ENCODE measurements at regions not wholly inside any gene's neighbourhood (a gene's known extent, or its start where the extent isn't known, plus 50 kb on each side); places are given as distances from the start of the nearest gene placed in this dataset.

DNA sequence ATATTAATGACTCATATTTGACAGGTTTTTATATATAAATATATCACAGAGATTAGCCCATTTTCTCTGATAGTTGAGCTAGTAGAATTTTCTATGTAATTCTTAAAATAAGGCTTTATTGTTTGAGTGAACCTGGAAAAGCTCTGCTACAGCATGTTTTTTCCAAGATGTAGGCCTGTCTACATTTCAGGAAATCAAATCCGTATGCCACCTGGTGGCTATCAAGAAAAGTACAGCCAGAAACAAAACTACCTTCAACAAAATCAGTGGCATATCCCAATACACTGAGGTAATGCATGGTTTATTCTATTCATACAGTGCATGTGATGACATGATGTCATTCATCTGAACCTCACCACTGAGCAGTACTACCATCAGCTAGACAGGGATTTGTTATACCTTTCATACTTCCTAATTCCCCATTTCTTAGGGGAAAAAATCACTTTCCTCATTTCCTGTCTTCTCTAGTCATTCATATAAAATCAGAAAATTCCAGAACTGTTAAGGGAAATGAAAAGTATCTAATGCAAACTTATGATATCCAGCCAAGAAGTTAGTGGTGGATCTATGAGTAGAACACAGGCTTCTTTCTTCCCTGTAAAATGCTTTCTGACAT lies 310.4 kb upstream of the SYT4 start:
- intact Hi-C loops (cut with micrococcal nuclease): loop anchor here (1.0 to 5.0 kb wide), 2 partner anchors 1290 to 1473 kb away; no protein-coding TSS in a partner anchor
- Histone ChIP-seq H3K27ac (ENCODE audit: low read depth, low read length) (no peak overlapping the region), H3K36me3 (ENCODE audit: control insufficient read depth in 1 of 2, insufficient read depth in 2 of 2, low read length in 2 of 2) (no peaks in the 10 kb centered on the region), H3K4me3 (replicated peaks in 1 of 2; ENCODE audit: low read depth in 1 of 2, low read length in 2 of 2) (no peak overlapping the region), H3K4me2 (ENCODE audit: low read length) (no peak overlapping the region), H2AFZ (ENCODE audit: low read depth, low read length, poor library complexity, severe bottlenecking) (no peak overlapping the region), H3K27me3 (ENCODE audit: insufficient read depth, low read length) (no peaks in the 10 kb centered on the region), H3K4me1 (ENCODE audit: control insufficient read depth in 1 of 2, insufficient read depth in 2 of 2, low read length in 2 of 2) (no peaks in the 10 kb centered on the region), H3K9ac (ENCODE audit: low read length) (no peak overlapping the region), H4K20me1 (ENCODE audit: insufficient read depth) (no peaks in the 10 kb centered on the region), H3K9me3 (ENCODE audit: control insufficient read depth in 1 of 2, insufficient read depth in 1 of 2, low read depth in 1 of 2, low read length in 2 of 2) (peaks cover 0 to 4% of the 10 kb centered on the region in 2 experiments; a peak in 1 of 4 replicates), H3K9me2 (ENCODE audit: insufficient read depth) (no peaks in the 10 kb centered on the region), H3K79me2 (ENCODE audit: insufficient read depth, low read length) (no peaks in the 10 kb centered on the region)
- BruUV-seq (replicated peaks): no TSS peak
- ChIA-PET RAD21 (ENCODE audit: low non-redundant PET in 1 of 2, low total read pairs in 2 of 2, uncharacterized antibody in 2 of 2, unreplicated experiment in 2 of 2) (no interaction called here), CTCF (interaction anchor here (0.6 to 1.1 kb wide), 2 partner anchors 1473 to 1534 kb away, joined by 3 to 4 read pairs; no protein-coding TSS in a partner anchor), POLR2A (no interaction called here)
- TF ChIP-seq CTCF (IDR thresholded peaks at IDR 0.05 in 2 of 3, conservative IDR thresholded peaks at IDR 0.05 in 1 of 3; ENCODE audit: borderline replicate concordance in 1 of 3, insufficient read depth in 1 of 3, low read depth in 2 of 3, low read length in 2 of 3) (peak in 2 of 3 experiments; percentile 49 to 58; a peak in 4 of 6 replicates), RAD21 (IDR thresholded peaks at IDR 0.05; ENCODE audit: low read depth) (no peak)
- DNase-seq (ENCODE audit: low read depth, low spot score) (no peak), ATAC-seq (no peak)

GRCh38 chr18:43588838-43589237 lies 311.5 kb upstream of the SYT4 start:
- Histone ChIP-seq H3K4me3 (replicated peaks in 1 of 2; ENCODE audit: low read depth in 1 of 2, low read length in 2 of 2) (no peak overlapping the region), H2AFZ (ENCODE audit: low read depth, low read length, poor library complexity, severe bottlenecking) (no peak overlapping the region), H3K79me2 (ENCODE audit: insufficient read depth, low read length) (no peaks in the 10 kb centered on the region), H3K9me3 (ENCODE audit: control insufficient read depth in 1 of 2, insufficient read depth in 1 of 2, low read depth in 1 of 2, low read length in 2 of 2) (peaks cover 0 to 4% of the 10 kb centered on the region in 2 experiments; a peak in 1 of 4 replicates), H3K9me2 (ENCODE audit: insufficient read depth) (no peaks in the 10 kb centered on the region), H3K27ac (ENCODE audit: low read depth, low read length) (no peak overlapping the region), H3K4me1 (ENCODE audit: control insufficient read depth in 1 of 2, insufficient read depth in 2 of 2, low read length in 2 of 2) (no peaks in the 10 kb centered on the region), H3K4me2 (ENCODE audit: low read length) (no peak overlapping the region), H4K20me1 (ENCODE audit: insufficient read depth) (no peaks in the 10 kb centered on the region), H3K36me3 (ENCODE audit: control insufficient read depth in 1 of 2, insufficient read depth in 2 of 2, low read length in 2 of 2) (no peaks in the 10 kb centered on the region), H3K9ac (ENCODE audit: low read length) (no peak overlapping the region), H3K27me3 (ENCODE audit: insufficient read depth, low read length) (no peaks in the 10 kb centered on the region)
- ATAC-seq (no peak), DNase-seq (ENCODE audit: low read depth, low spot score) (no peak)
- intact Hi-C loops (cut with micrococcal nuclease): loop anchor here (5.0 kb wide), 1 partner anchor 1292 kb away; no protein-coding TSS in a partner anchor
- ChIA-PET POLR2A (no interaction called here), CTCF (no interaction called here), RAD21 (ENCODE audit: low non-redundant PET in 1 of 2, low total read pairs in 2 of 2, uncharacterized antibody in 2 of 2, unreplicated experiment in 2 of 2) (no interaction called here)
- TF ChIP-seq YY1 (IDR thresholded peaks at IDR 0.05; ENCODE audit: extremely low read depth, insufficient replicate concordance, low read depth, low read length) (no peak), EZH2phosphoT487 (IDR thresholded peaks at IDR 0.05; ENCODE audit: borderline replicate concordance) (no peak), EZH2 (IDR thresholded peaks at IDR 0.05) (no peak), CBX3 (IDR thresholded peaks at IDR 0.05; ENCODE audit: low read depth) (no peak), SP1 (IDR thresholded peaks at IDR 0.05; ENCODE audit: low read depth) (no peak), CEBPB (IDR thresholded peaks at IDR 0.05; ENCODE audit: low read depth) (no peak), SRF (IDR thresholded peaks at IDR 0.05; ENCODE audit: low read depth) (no peak), JUND (IDR thresholded peaks at IDR 0.05) (no peak), EGR1 (IDR thresholded peaks at IDR 0.05; ENCODE audit: low read depth) (no peak), ZNF274 (IDR thresholded peaks at IDR 0.05; ENCODE audit: low read depth, low read length) (no peak), POLR2AphosphoS5 (IDR thresholded peaks at IDR 0.05; ENCODE audit: low read depth, low read length) (no peak), ATF3 (IDR thresholded peaks at IDR 0.05) (no peak)
- TF ChIP-seq, protein P1, sequence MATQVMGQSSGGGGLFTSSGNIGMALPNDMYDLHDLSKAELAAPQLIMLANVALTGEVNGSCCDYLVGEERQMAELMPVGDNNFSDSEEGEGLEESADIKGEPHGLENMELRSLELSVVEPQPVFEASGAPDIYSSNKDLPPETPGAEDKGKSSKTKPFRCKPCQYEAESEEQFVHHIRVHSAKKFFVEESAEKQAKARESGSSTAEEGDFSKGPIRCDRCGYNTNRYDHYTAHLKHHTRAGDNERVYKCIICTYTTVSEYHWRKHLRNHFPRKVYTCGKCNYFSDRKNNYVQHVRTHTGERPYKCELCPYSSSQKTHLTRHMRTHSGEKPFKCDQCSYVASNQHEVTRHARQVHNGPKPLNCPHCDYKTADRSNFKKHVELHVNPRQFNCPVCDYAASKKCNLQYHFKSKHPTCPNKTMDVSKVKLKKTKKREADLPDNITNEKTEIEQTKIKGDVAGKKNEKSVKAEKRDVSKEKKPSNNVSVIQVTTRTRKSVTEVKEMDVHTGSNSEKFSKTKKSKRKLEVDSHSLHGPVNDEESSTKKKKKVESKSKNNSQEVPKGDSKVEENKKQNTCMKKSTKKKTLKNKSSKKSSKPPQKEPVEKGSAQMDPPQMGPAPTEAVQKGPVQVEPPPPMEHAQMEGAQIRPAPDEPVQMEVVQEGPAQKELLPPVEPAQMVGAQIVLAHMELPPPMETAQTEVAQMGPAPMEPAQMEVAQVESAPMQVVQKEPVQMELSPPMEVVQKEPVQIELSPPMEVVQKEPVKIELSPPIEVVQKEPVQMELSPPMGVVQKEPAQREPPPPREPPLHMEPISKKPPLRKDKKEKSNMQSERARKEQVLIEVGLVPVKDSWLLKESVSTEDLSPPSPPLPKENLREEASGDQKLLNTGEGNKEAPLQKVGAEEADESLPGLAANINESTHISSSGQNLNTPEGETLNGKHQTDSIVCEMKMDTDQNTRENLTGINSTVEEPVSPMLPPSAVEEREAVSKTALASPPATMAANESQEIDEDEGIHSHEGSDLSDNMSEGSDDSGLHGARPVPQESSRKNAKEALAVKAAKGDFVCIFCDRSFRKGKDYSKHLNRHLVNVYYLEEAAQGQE (IDR thresholded peaks at IDR 0.05; ENCODE audit: low read depth): no peak
- no TSS peak for BruUV-seq (replicated peaks)

All from HCT116 (cell line).